ENCODE measurements at regions not wholly inside any gene's neighbourhood (a gene's known extent, or its start where the extent isn't known, plus 50 kb on each side); places are given as distances from the start of the nearest gene placed in this dataset.

GRCh38 chr7:41153268-41153667, 549.6 kb downstream of the INHBA start:
- Histone ChIP-seq H3K27me3 (ENCODE audit: control insufficient read depth, insufficient read depth, low read length) (no peaks in the 10 kb centered on the region), H3K36me3 (ENCODE audit: control insufficient read depth, insufficient read depth, low read length) (no peaks in the 10 kb centered on the region), H3K4me3 (ENCODE audit: low read length) (no peak overlapping the region), H3K27ac (ENCODE audit: low read length) (no peak overlapping the region), H3K4me1 (ENCODE audit: control insufficient read depth, insufficient read depth, low read length) (no peaks in the 10 kb centered on the region), H3K9me3 (replicated peaks; ENCODE audit: control insufficient read depth, low read depth, low read length) (no peaks in the 10 kb centered on the region)
- no peak for DNase-seq

GRCh38 chr7:41152179-41152678, 550.7 kb downstream of the INHBA start:
- no peaks in the 10 kb centered on the region for H3K36me3 ChIP-seq (ENCODE audit: control insufficient read depth, insufficient read depth, low read length)
- H3K27ac ChIP-seq (ENCODE audit: low read length): no peak overlapping the region
- H3K4me3 ChIP-seq (ENCODE audit: low read length): no peak overlapping the region
- no peaks in the 10 kb centered on the region for H3K27me3 ChIP-seq (ENCODE audit: control insufficient read depth, insufficient read depth, low read length)
- no CpG with 5 or more reads among the region's 4 CpGs for WGBS (ENCODE audit: insufficient coverage)
- H3K9me3 ChIP-seq (replicated peaks; ENCODE audit: control insufficient read depth, low read depth, low read length): no peaks in the 10 kb centered on the region
- DNase-seq: no peak
- H3K4me1 ChIP-seq (ENCODE audit: control insufficient read depth, insufficient read depth, low read length): no peaks in the 10 kb centered on the region

- Histone ChIP-seq H3K36me3 (ENCODE audit: control insufficient read depth, insufficient read depth, low read length) (no peaks in the 10 kb centered on the region), H3K4me3 (ENCODE audit: low read length) (no peak overlapping the region), H3K4me1 (ENCODE audit: control insufficient read depth, insufficient read depth, low read length) (no peaks in the 10 kb centered on the region), H3K9me3 (replicated peaks; ENCODE audit: control insufficient read depth, low read depth, low read length) (no peaks in the 10 kb centered on the region), H3K27ac (ENCODE audit: low read length) (no peak overlapping the region), H3K27me3 (ENCODE audit: control insufficient read depth, insufficient read depth, low read length) (no peaks in the 10 kb centered on the region)
- 97% methylated on average over 16 of the region's 16 CpGs for WGBS (ENCODE audit: insufficient coverage)
- DNase-seq: no peak
Observed at GRCh38 chr7:41149576-41149975, 553.3 kb downstream of the INHBA start.

- H3K4me3 ChIP-seq (ENCODE audit: low read length): no peak overlapping the region
- DNase-seq: no peak
Observed at GRCh38 chr7:41148521-41148951, 554.4 kb downstream of the INHBA start.

GRCh38 chr7:41147606-41148485, 555.0 kb downstream of the INHBA start:
- Histone ChIP-seq H3K4me1 (ENCODE audit: control insufficient read depth, insufficient read depth, low read length) (no peaks in the 10 kb centered on the region), H3K4me3 (ENCODE audit: low read length) (no peak overlapping the region), H3K27ac (ENCODE audit: low read length) (no peak overlapping the region), H3K27me3 (ENCODE audit: control insufficient read depth, insufficient read depth, low read length) (no peaks in the 10 kb centered on the region), H3K9me3 (replicated peaks; ENCODE audit: control insufficient read depth, low read depth, low read length) (no peaks in the 10 kb centered on the region), H3K36me3 (ENCODE audit: control insufficient read depth, insufficient read depth, low read length) (no peaks in the 10 kb centered on the region)
- no CpG with 5 or more reads among the region's 3 CpGs for WGBS (ENCODE audit: insufficient coverage)
- peak; percentile 24 for DNase-seq

More at GRCh38 chr7:41148521-41148951, 554.4 kb downstream of the INHBA start:
- H3K36me3 ChIP-seq (ENCODE audit: control insufficient read depth, insufficient read depth, low read length): no peaks in the 10 kb centered on the region
- no CpG with 5 or more reads among the region's 1 CpG for WGBS (ENCODE audit: insufficient coverage)
- H3K27me3 ChIP-seq (ENCODE audit: control insufficient read depth, insufficient read depth, low read length): no peaks in the 10 kb centered on the region
- no peaks in the 10 kb centered on the region for H3K4me1 ChIP-seq (ENCODE audit: control insufficient read depth, insufficient read depth, low read length)
- no peaks in the 10 kb centered on the region for H3K9me3 ChIP-seq (replicated peaks; ENCODE audit: control insufficient read depth, low read depth, low read length)
- H3K27ac ChIP-seq (ENCODE audit: low read length): no peak overlapping the region

- H3K27ac ChIP-seq (ENCODE audit: low read length): no peak overlapping the region
- H3K4me3 ChIP-seq (ENCODE audit: low read length): no peak overlapping the region
- H3K4me1 ChIP-seq (ENCODE audit: control insufficient read depth, insufficient read depth, low read length): no peaks in the 10 kb centered on the region
- no peaks in the 10 kb centered on the region for H3K27me3 ChIP-seq (ENCODE audit: control insufficient read depth, insufficient read depth, low read length)
- no peak for DNase-seq
- WGBS (ENCODE audit: insufficient coverage): no CpG with 5 or more reads among the region's 3 CpGs
- no peaks in the 10 kb centered on the region for H3K9me3 ChIP-seq (replicated peaks; ENCODE audit: control insufficient read depth, low read depth, low read length)
- H3K36me3 ChIP-seq (ENCODE audit: control insufficient read depth, insufficient read depth, low read length): no peaks in the 10 kb centered on the region
Observed at GRCh38 chr7:41146429-41146828, 556.5 kb downstream of the INHBA start.

GRCh38 chr7:41145656-41146055, 557.2 kb downstream of the INHBA start:
- Histone ChIP-seq H3K4me1 (ENCODE audit: control insufficient read depth, insufficient read depth, low read length) (no peaks in the 10 kb centered on the region), H3K4me3 (ENCODE audit: low read length) (no peak overlapping the region), H3K9me3 (replicated peaks; ENCODE audit: control insufficient read depth, low read depth, low read length) (no peaks in the 10 kb centered on the region), H3K27me3 (ENCODE audit: control insufficient read depth, insufficient read depth, low read length) (no peaks in the 10 kb centered on the region), H3K36me3 (ENCODE audit: control insufficient read depth, insufficient read depth, low read length) (no peaks in the 10 kb centered on the region), H3K27ac (ENCODE audit: low read length) (no peak overlapping the region)
- no peak for DNase-seq
- no CpG with 5 or more reads among the region's 3 CpGs for WGBS (ENCODE audit: insufficient coverage)

GRCh38 chr7:41142904-41143473, 559.9 kb downstream of the INHBA start:
- H3K9me3 ChIP-seq (replicated peaks; ENCODE audit: control insufficient read depth, low read depth, low read length): no peaks in the 10 kb centered on the region
- no peaks in the 10 kb centered on the region for H3K36me3 ChIP-seq (ENCODE audit: control insufficient read depth, insufficient read depth, low read length)
- no peaks in the 10 kb centered on the region for H3K27me3 ChIP-seq (ENCODE audit: control insufficient read depth, insufficient read depth, low read length)
- DNase-seq: no peak
- no peaks in the 10 kb centered on the region for H3K4me1 ChIP-seq (ENCODE audit: control insufficient read depth, insufficient read depth, low read length)
- H3K27ac ChIP-seq (ENCODE audit: low read length): no peak overlapping the region
- no peak overlapping the region for H3K4me3 ChIP-seq (ENCODE audit: low read length)

- no peak for DNase-seq
- Histone ChIP-seq H3K27ac (ENCODE audit: low read length) (no peak overlapping the region), H3K36me3 (ENCODE audit: control insufficient read depth, insufficient read depth, low read length) (no peaks in the 10 kb centered on the region), H3K4me3 (ENCODE audit: low read length) (no peak overlapping the region), H3K4me1 (ENCODE audit: control insufficient read depth, insufficient read depth, low read length) (no peaks in the 10 kb centered on the region), H3K9me3 (replicated peaks; ENCODE audit: control insufficient read depth, low read depth, low read length) (no peaks in the 10 kb centered on the region), H3K27me3 (ENCODE audit: control insufficient read depth, insufficient read depth, low read length) (no peaks in the 10 kb centered on the region)
- WGBS (ENCODE audit: insufficient coverage): 100% methylated on average over 2 of the region's 5 CpGs
Observed at GRCh38 chr7:41139789-41140188, 563.1 kb downstream of the INHBA start.

GRCh38 chr7:41136551-41136950, 566.3 kb downstream of the INHBA start:
- H3K9me3 ChIP-seq (replicated peaks; ENCODE audit: control insufficient read depth, low read depth, low read length): no peaks in the 10 kb centered on the region
- H3K27ac ChIP-seq (ENCODE audit: low read length): no peak overlapping the region
- no peaks in the 10 kb centered on the region for H3K27me3 ChIP-seq (ENCODE audit: control insufficient read depth, insufficient read depth, low read length)
- no peaks in the 10 kb centered on the region for H3K36me3 ChIP-seq (ENCODE audit: control insufficient read depth, insufficient read depth, low read length)
- 91% methylated on average over 15 of the region's 15 CpGs for WGBS (ENCODE audit: insufficient coverage)
- H3K4me1 ChIP-seq (ENCODE audit: control insufficient read depth, insufficient read depth, low read length): no peaks in the 10 kb centered on the region
- H3K4me3 ChIP-seq (ENCODE audit: low read length): no peak overlapping the region
- no peak for DNase-seq

Data from muscle of leg (tissue), 3 donors.